WERI-Rb-1 (cell line): ENCODE measurements at regions not wholly inside any gene's neighbourhood (a gene's known extent, or its start where the extent isn't known, plus 50 kb on each side); places are given as distances from the start of the nearest gene placed in this dataset.

Experiments used
- DNase-seq: peaks from one replicate; pipeline ENCODE4 v3.0.0-alpha.2; 2020
- H3K27ac ChIP-seq: fragments of 250-450 bp; sonication (Bioruptor Pico); 2 replicates; pipeline ENCODE4 v1.5.1; 2020; ENCODE audit warnings: mild to moderate bottlenecking, moderate library complexity
- H3K27me3 ChIP-seq: fragments of 250-450 bp; sonication (Bioruptor Pico); 2 replicates; pipeline ENCODE4 v1.5.1; 2021; ENCODE audit warnings: mild to moderate bottlenecking, low read depth, moderate library complexity; ENCODE audit not compliant: insufficient read depth, severe bottlenecking
- H3K36me3 ChIP-seq: fragments of 250-450 bp; sonication (Bioruptor Pico); 2 replicates; pipeline ENCODE4 v1.5.1; 2020; ENCODE audit warnings: mild to moderate bottlenecking, moderate library complexity
- H3K4me3 ChIP-seq: 2 replicates; pipeline ENCODE4 v1.5.1; 2011; ENCODE audit warnings: low read depth, mild to moderate bottlenecking, control low read depth, low read length
- H3K9me3 ChIP-seq: fragments of 250-450 bp; sonication (Bioruptor Pico); 2 replicates; pipeline ENCODE4 v1.5.1; 2021; ENCODE audit warnings: mild to moderate bottlenecking, moderate library complexity; ENCODE audit not compliant: severe bottlenecking
- TF ChIP-seq, protein P1 (sequence below): IDR thresholded peaks from 2 replicates; pipeline ENCODE4 v1.5.1; 2011; ENCODE audit warnings: low read depth, mild to moderate bottlenecking, control low read depth, inconsistent platforms, low read length

DNA sequence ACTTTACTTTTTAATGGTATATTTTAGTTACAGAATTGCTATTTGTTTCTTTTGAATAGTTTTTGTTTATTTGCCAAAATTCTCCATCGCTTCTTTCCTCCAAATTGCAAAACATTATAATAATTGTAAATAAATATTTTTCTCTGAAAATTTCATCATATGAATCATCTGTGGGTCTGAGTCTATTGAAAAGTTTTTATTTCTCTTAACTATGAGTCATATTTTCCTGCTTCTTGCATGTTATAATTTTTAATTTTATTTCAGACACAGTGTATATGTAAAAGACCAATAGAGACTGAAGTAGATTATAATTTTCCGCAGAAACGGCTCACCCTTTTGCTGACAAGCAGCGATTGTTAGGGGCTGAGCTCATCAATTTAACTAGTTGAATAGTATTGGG is 279.1 kb upstream of the IL12B start:
- no peak overlapping the region for H3K27ac ChIP-seq
- no peaks in the 10 kb centered on the region for H3K36me3 ChIP-seq
- no peaks in the 10 kb centered on the region for H3K9me3 ChIP-seq
- TF ChIP-seq, protein P1, sequence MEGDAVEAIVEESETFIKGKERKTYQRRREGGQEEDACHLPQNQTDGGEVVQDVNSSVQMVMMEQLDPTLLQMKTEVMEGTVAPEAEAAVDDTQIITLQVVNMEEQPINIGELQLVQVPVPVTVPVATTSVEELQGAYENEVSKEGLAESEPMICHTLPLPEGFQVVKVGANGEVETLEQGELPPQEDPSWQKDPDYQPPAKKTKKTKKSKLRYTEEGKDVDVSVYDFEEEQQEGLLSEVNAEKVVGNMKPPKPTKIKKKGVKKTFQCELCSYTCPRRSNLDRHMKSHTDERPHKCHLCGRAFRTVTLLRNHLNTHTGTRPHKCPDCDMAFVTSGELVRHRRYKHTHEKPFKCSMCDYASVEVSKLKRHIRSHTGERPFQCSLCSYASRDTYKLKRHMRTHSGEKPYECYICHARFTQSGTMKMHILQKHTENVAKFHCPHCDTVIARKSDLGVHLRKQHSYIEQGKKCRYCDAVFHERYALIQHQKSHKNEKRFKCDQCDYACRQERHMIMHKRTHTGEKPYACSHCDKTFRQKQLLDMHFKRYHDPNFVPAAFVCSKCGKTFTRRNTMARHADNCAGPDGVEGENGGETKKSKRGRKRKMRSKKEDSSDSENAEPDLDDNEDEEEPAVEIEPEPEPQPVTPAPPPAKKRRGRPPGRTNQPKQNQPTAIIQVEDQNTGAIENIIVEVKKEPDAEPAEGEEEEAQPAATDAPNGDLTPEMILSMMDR, result no peak
- H3K4me3 ChIP-seq, result no peak overlapping the region
- DNase-seq, result no peak
- no peaks in the 10 kb centered on the region for H3K27me3 ChIP-seq

DNA sequence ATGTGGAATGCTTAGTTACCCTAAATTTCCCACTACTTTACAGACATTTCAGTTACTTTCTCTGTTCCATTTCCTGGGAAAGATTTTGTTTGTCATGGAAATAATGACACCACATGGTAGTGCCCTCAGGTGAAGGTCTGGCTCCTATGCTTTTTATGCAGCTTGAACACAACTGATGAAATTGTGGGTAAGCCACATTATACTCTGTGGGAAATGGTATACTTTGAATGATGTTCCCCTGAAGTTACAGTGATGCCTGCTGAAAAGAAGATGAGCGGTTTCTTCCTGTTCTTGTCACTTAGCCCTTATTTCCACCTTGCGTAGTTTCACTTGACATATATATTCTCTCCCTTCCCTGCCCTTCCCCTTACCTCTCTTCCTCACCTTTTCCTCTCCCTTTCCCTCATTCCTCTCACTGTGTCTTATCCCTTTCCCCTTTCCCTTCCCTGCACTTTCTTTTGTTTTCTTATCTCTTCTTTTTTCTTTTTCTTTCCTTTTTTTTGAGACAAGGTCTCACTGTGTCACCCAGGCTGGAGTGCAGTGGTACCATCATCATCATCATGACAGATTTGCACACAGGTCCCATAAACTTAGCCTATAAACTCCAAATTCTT is 280.8 kb upstream of the IL12B start:
- no peak for DNase-seq
- Histone ChIP-seq H3K36me3 (no peaks in the 10 kb centered on the region), H3K9me3 (no peaks in the 10 kb centered on the region), H3K4me3 (no peak overlapping the region), H3K27ac (no peak overlapping the region), H3K27me3 (no peaks in the 10 kb centered on the region)
- TF ChIP-seq, protein P1, result no peak

DNA sequence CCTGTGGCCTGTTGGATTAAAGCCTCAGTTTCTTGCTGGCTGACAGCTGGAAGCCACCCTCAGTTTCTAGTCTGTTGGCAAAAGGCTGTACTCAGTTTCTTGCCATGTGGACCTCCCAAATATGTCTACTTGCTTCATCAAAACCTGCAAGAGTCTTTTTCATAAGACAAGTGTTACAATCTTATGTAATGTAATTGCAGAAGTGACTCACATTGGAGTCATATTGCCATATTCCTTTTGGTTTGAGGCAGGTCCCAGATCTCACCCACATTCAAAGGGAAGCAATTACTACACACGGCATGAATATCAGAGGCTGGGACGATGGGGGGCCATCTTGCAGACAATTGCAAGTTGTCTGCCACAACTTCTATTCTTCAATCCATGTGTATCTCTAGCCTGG is 286.7 kb upstream of the IL12B start:
- no peaks in the 10 kb centered on the region for H3K27me3 ChIP-seq
- H3K36me3 ChIP-seq, result no peaks in the 10 kb centered on the region
- DNase-seq, result no peak
- TF ChIP-seq, protein P1, result no peak
- H3K4me3 ChIP-seq, result no peak overlapping the region
- H3K9me3 ChIP-seq, result no peaks in the 10 kb centered on the region
- no peak overlapping the region for H3K27ac ChIP-seq

DNA sequence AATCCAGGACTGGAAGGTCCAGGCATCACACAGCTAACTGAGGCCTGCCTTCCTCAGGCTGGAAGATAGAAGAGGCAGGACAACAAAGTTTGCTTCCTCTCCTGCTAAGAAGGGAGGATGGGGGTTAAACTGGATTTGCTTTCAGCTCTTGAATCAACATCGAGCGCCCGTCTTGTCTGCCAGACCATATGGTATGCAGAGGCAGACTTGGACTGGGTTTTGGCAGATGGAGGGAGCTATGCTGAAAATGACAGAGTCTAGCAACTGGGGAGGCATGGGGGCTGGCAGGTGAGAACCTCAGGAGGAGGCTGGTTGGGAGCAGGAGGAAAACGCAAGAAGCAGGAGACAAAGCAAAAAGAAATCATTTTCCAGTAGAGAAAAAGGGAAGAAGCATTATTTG is 289.5 kb upstream of the IL12B start:
- Histone ChIP-seq H3K36me3 (no peaks in the 10 kb centered on the region), H3K27ac (peak overlapping the region; percentile 36; the same call in 1 of the 2 replicates), H3K9me3 (peaks cover 2% of the 10 kb centered on the region), H3K4me3 (no peak overlapping the region), H3K27me3 (no peaks in the 10 kb centered on the region)
- TF ChIP-seq, protein P1, result no peak
- peak; percentile 67 for DNase-seq

DNA sequence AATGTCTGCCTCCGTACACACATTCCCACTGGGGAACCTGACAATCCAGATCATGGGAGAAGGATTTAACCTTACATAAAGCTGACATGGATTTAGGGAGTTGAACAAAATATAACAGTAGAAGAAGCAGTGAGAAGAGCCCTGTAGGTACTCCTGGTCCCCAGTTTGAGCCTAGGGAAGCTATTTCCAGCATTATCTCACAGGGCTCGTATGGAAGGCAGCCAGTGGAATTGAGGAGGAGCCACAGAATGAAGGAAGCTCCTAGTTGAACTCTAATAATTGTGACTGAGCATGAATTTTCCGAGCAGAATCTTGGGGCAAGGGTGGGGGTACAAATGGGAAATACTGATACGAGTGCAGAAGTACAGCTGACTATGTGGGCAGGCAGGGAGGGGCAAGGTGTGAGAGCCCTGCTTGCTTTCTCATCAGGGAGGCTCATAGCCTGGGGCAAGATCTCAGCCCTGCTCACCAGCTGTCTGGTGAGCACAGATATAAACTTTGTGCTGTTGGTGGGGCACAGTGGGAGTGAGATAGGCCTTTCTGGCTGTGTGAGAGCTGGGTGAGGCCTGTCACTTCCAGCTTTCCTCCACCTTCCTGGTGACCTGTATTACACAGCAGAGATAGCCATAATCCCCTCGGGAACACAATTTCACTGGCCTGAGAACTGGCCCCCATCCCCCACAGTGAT is 290.7 kb upstream of the IL12B start:
- H3K27me3 ChIP-seq, result no peaks in the 10 kb centered on the region
- H3K4me3 ChIP-seq, result no peak overlapping the region
- peaks cover 2% of the 10 kb centered on the region for H3K9me3 ChIP-seq
- no peak overlapping the region; the same call in 1 of the 2 replicates for H3K27ac ChIP-seq
- H3K36me3 ChIP-seq, result no peaks in the 10 kb centered on the region
- TF ChIP-seq, protein P1, result no peak
- peak; percentile 40 for DNase-seq
